Loucy (cell line): ENCODE measurements at regions not wholly inside any gene's neighbourhood (a gene's known extent, or its start where the extent isn't known, plus 50 kb on each side); places are given as distances from the start of the nearest gene placed in this dataset.
A peak's percentile ranks its signal among the peaks of the same experiment; 100 is the strongest.

ENCODE experiments used
- CTCF ChIP-seq: fragments of 200-600 bp; sonication (generic); conservative IDR thresholded peaks from 2 replicates; pipeline ENCODE4 v1.5.1; 2014; ENCODE audit warnings: mild to moderate bottlenecking, antibody characterized with exemption, low read length
- EZH2phosphoT487 ChIP-seq: fragments of 200-600 bp; IDR thresholded peaks from 2 replicates; pipeline ENCODE4 v1.6.1; 2018; ENCODE audit warnings: antibody characterized with exemption, mild to moderate bottlenecking, moderate library complexity, borderline replicate concordance

GRCh38 chr12:127893895-127894609 is 372.9 kb upstream of the TMEM132C start:
- TF ChIP-seq CTCF (peak; percentile 54), EZH2phosphoT487 (no peak)
